H9 (cell line): ENCODE measurements at regions not wholly inside any gene's neighbourhood (a gene's known extent, or its start where the extent isn't known, plus 50 kb on each side); places are given as distances from the start of the nearest gene placed in this dataset.

Experiments used
- DNase-seq: peaks from one replicate; pipeline ENCODE4 v3.0.0-alpha.2; 2017
- H2AFZ ChIP-seq: one replicate; pipeline ENCODE4 v1.6.1; 2013; ENCODE audit warnings: mild to moderate bottlenecking, low read length, control low read depth, moderate library complexity
- H2AK5ac ChIP-seq: 2 replicates; pipeline ENCODE4 v1.6.1; 2013; ENCODE audit warnings: low read length, control low read depth, mixed read lengths; ENCODE audit not compliant: insufficient read length
- H2BK120ac ChIP-seq: one replicate; pipeline ENCODE4 v1.6.1; 2013; ENCODE audit warnings: low read depth, mild to moderate bottlenecking, low read length, control low read depth, inconsistent platforms; ENCODE audit not compliant: poor library complexity, severe bottlenecking
- H2BK12ac ChIP-seq: 2 replicates; pipeline ENCODE4 v1.6.1; 2013; ENCODE audit warnings: low read length, control low read depth, mixed read lengths, low read depth; ENCODE audit not compliant: insufficient read length
- H2BK15ac ChIP-seq: 2 replicates; pipeline ENCODE4 v1.6.1; 2013; ENCODE audit warnings: low read depth, low read length, control low read depth
- H2BK20ac ChIP-seq: one replicate; pipeline ENCODE4 v1.6.1; 2013; ENCODE audit warnings: low read depth, mild to moderate bottlenecking, low read length, control low read depth, inconsistent platforms; ENCODE audit not compliant: poor library complexity, severe bottlenecking
- H2BK5ac ChIP-seq: 2 replicates; pipeline ENCODE4 v1.6.1; 2013; ENCODE audit warnings: low read length, control low read depth, mixed read lengths; ENCODE audit not compliant: insufficient read length
- H3K14ac ChIP-seq: 2 replicates; pipeline ENCODE4 v1.6.1; 2013; ENCODE audit warnings: low read length, control low read depth; ENCODE audit not compliant: insufficient read depth
- H3K18ac ChIP-seq: 2 replicates; pipeline ENCODE4 v1.6.1; 2013; ENCODE audit warnings: low read depth, mild to moderate bottlenecking, mixed read lengths, low read length, control low read depth; ENCODE audit not compliant: insufficient read length
- H3K23ac ChIP-seq: 2 replicates; pipeline ENCODE4 v1.6.1; 2013; ENCODE audit warnings: low read length, control low read depth, mixed read lengths, low read depth; ENCODE audit not compliant: insufficient read length
- H3K23me2 ChIP-seq: 2 replicates; pipeline ENCODE4 v1.6.1; 2013; ENCODE audit warnings: low read depth, mild to moderate bottlenecking, mixed read lengths, low read length, control low read depth; ENCODE audit not compliant: insufficient read length, poor library complexity, severe bottlenecking
- H3K27ac ChIP-seq: 2 replicates; pipeline ENCODE4 v1.5.1; 2013; ENCODE audit warnings: low read length, control low read depth, mixed read lengths, low read depth; ENCODE audit not compliant: insufficient read length
- H3K27me3 ChIP-seq: 2 replicates; pipeline ENCODE4 v1.6.1; 2013; ENCODE audit warnings: low read length, control low read depth, inconsistent platforms; ENCODE audit not compliant: insufficient read depth
- H3K4ac ChIP-seq: 2 replicates; pipeline ENCODE4 v1.6.1; 2013; ENCODE audit warnings: low read depth, mild to moderate bottlenecking, control low read depth, inconsistent platforms, low read length, moderate library complexity
- H3K4me1 ChIP-seq: 2 replicates; pipeline ENCODE4 v1.6.1; 2013; ENCODE audit warnings: low read length, control low read depth, inconsistent platforms; ENCODE audit not compliant: insufficient read depth
- H3K4me2 ChIP-seq: 2 replicates; pipeline ENCODE4 v1.6.1; 2013; ENCODE audit warnings: low read length, control low read depth, mixed read lengths; ENCODE audit not compliant: insufficient read length, insufficient read depth
- H3K56ac ChIP-seq: 2 replicates; pipeline ENCODE4 v1.6.1; 2013; ENCODE audit warnings: low read depth, mild to moderate bottlenecking, mixed read lengths, low read length, control low read depth; ENCODE audit not compliant: insufficient read length
- H3K79me1 ChIP-seq: 2 replicates; pipeline ENCODE4 v1.6.1; 2013; ENCODE audit warnings: low read depth, mild to moderate bottlenecking, moderate library complexity, low read length, control low read depth, inconsistent platforms; ENCODE audit not compliant: insufficient read depth, poor library complexity, severe bottlenecking
- H3K79me2 ChIP-seq: 2 replicates; pipeline ENCODE4 v1.6.1; 2013; ENCODE audit warnings: low read length, control low read depth, inconsistent platforms; ENCODE audit not compliant: insufficient read depth
- H3K9ac ChIP-seq: 2 replicates; pipeline ENCODE4 v1.6.1; 2013; ENCODE audit warnings: low read length, control low read depth, mixed read lengths; ENCODE audit not compliant: insufficient read length; ENCODE audit errors: extremely low read depth
- H3K9me3 ChIP-seq: one replicate; pipeline ENCODE4 v1.6.1; 2013; ENCODE audit warnings: low read depth, low read length, inconsistent platforms; ENCODE audit not compliant: control insufficient read depth
- H3T11ph ChIP-seq: one replicate; pipeline ENCODE4 v1.6.1; 2013; ENCODE audit warnings: mild to moderate bottlenecking, low read length, control low read depth, inconsistent platforms
- H4K20me1 ChIP-seq: one replicate; pipeline ENCODE4 v1.6.1; 2013; ENCODE audit not compliant: control insufficient read depth, insufficient read length, insufficient read depth
- H4K5ac ChIP-seq: 2 replicates; pipeline ENCODE4 v1.6.1; 2013; ENCODE audit warnings: low read depth, mild to moderate bottlenecking, mixed read lengths, low read length, control low read depth; ENCODE audit not compliant: insufficient read length
- H4K8ac ChIP-seq: replicated peaks from 2 replicates; pipeline ENCODE4 v1.6.1; 2013; ENCODE audit warnings: low read length, control low read depth, mixed read lengths, low read depth; ENCODE audit not compliant: insufficient read length
- H4K91ac ChIP-seq: 2 replicates; pipeline ENCODE4 v1.6.1; 2013; ENCODE audit warnings: low read depth, mild to moderate bottlenecking, moderate library complexity, mixed read lengths, low read length, control low read depth; ENCODE audit not compliant: insufficient read length
- H3K27ac Mint-ChIP-seq, 3 experiments: 2 replicates in 2 of 3; 3 replicates in 1 of 3; pipeline ENCODE4 v1.8.0; 2020 to 2021; ENCODE audit warnings: mixed read lengths in 3 of 3, mild to moderate bottlenecking in 1 of 3, moderate library complexity in 1 of 3
- H3K27me3 Mint-ChIP-seq: 2 replicates; pipeline ENCODE4 v1.8.0; 2021; ENCODE audit warnings: low read depth, mild to moderate bottlenecking, moderate library complexity, mixed read lengths
- H3K36me3 Mint-ChIP-seq, 3 experiments: 2 replicates in 2 of 3; 3 replicates in 1 of 3; pipeline ENCODE4 v1.8.0; 2020 to 2021; ENCODE audit warnings: low read depth in 3 of 3, mixed read lengths in 3 of 3; ENCODE audit not compliant: insufficient read depth in 1 of 3
- H3K4me1 Mint-ChIP-seq, 2 experiments: 2 replicates each; pipeline ENCODE4 v1.8.0; 2020; ENCODE audit warnings: mixed read lengths in 2 of 2
- H3K4me3 Mint-ChIP-seq, 2 experiments: 2 replicates in 1 of 2; 3 replicates in 1 of 2; pipeline ENCODE4 v1.8.0; 2020 to 2021; ENCODE audit warnings: mild to moderate bottlenecking in 2 of 2, mixed read lengths in 2 of 2, moderate library complexity in 1 of 2
- H3K9me3 Mint-ChIP-seq, 2 experiments: 2 replicates in 1 of 2; 3 replicates in 1 of 2; pipeline ENCODE4 v1.8.0; 2020; ENCODE audit warnings: mild to moderate bottlenecking in 2 of 2, mixed read lengths in 2 of 2, moderate library complexity in 1 of 2
- TF ChIP-seq, protein P1 (sequence below): fragments of 200-600 bp; sonication (generic); conservative IDR thresholded peaks from 3 replicates; pipeline ENCODE4 v1.8.0; 2021; ENCODE audit warnings: antibody characterized with exemption, mild to moderate bottlenecking

DNA sequence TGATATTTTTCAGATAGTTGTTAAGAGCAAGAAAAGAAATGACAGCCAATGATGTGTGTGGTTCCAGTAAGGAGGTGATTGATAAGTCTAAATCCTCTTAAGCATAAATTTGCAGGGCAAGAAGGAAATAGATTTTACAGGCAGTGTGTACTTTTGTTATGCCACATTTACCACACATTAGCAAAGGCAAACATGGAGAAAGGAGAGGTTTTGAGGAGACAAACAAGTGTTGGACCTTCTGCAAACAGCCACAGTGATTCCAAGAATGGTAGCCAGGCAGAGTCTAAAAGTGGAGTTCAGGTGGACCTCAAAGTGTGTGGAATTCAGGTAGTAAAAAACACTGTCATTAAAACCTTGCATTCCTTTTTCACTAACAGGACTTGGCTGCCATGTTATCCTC is 295.9 kb upstream of the ITGA1 start:
- Mint-ChIP-seq H3K36me3 (no peaks in the 10 kb centered on the region), H3K27ac (no peak overlapping the region), H3K9me3 (no peaks in the 10 kb centered on the region), H3K4me1 (no peaks in the 10 kb centered on the region), H3K4me3 (no peak overlapping the region), H3K27me3 (no peaks in the 10 kb centered on the region)
- Histone ChIP-seq H2BK120ac (no peak overlapping the region), H3K4ac (no peak overlapping the region), H3K27me3 (no peaks in the 10 kb centered on the region), H2AK5ac (no peak overlapping the region), H4K8ac (no peak overlapping the region), H3K23me2 (no peaks in the 10 kb centered on the region), H2BK12ac (no peak overlapping the region), H3K4me1 (no peaks in the 10 kb centered on the region), H4K91ac (no peak overlapping the region), H3K9me3 (no peaks in the 10 kb centered on the region), H4K5ac (no peak overlapping the region), H3K27ac (no peak overlapping the region), H3K23ac (no peak overlapping the region), H3K79me1 (no peaks in the 10 kb centered on the region), H3K79me2 (no peaks in the 10 kb centered on the region), H3K56ac (no peak overlapping the region), H4K20me1 (no peaks in the 10 kb centered on the region), H3T11ph (no peak overlapping the region), H3K14ac (no peak overlapping the region), H3K4me2 (no peak overlapping the region), H3K9ac (no peak overlapping the region), H2AFZ (no peak overlapping the region), H3K18ac (no peak overlapping the region), H2BK15ac (no peak overlapping the region), H2BK20ac (no peak overlapping the region), H2BK5ac (no peak overlapping the region)
- DNase-seq, result no peak
- TF ChIP-seq, protein P1, sequence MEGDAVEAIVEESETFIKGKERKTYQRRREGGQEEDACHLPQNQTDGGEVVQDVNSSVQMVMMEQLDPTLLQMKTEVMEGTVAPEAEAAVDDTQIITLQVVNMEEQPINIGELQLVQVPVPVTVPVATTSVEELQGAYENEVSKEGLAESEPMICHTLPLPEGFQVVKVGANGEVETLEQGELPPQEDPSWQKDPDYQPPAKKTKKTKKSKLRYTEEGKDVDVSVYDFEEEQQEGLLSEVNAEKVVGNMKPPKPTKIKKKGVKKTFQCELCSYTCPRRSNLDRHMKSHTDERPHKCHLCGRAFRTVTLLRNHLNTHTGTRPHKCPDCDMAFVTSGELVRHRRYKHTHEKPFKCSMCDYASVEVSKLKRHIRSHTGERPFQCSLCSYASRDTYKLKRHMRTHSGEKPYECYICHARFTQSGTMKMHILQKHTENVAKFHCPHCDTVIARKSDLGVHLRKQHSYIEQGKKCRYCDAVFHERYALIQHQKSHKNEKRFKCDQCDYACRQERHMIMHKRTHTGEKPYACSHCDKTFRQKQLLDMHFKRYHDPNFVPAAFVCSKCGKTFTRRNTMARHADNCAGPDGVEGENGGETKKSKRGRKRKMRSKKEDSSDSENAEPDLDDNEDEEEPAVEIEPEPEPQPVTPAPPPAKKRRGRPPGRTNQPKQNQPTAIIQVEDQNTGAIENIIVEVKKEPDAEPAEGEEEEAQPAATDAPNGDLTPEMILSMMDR, result no peak
